Esophagus muscularis mucosa (tissue), 4 donors: ENCODE measurements at regions not wholly inside any gene's neighbourhood (a gene's known extent, or its start where the extent isn't known, plus 50 kb on each side); places are given as distances from the start of the nearest gene placed in this dataset.

Experiments used
- CTCF ChIP-seq, 3 experiments: fragments of 200-600 bp in 2 of 3; fragments of 450-650 bp in 1 of 3; sonication (generic) in 2 of 3; IDR thresholded peaks; one replicate each; pipeline ENCODE4 v1.5.1; 2017 to 2019; ENCODE audit warnings: antibody characterized with exemption in 3 of 3, mild to moderate bottlenecking in 2 of 3, moderate library complexity in 1 of 3
- EP300 ChIP-seq: sonication (generic); formaldehyde crosslinking; IDR thresholded peaks from one replicate; pipeline ENCODE4 v1.6.1; 2017; ENCODE audit warnings: antibody characterized with exemption
- POLR2A ChIP-seq: fragments of 450-650 bp; IDR thresholded peaks from one replicate; pipeline ENCODE4 v1.6.1; 2017; ENCODE audit warnings: antibody characterized with exemption, moderate library complexity, mild to moderate bottlenecking, low read depth

- TF ChIP-seq CTCF (IDR thresholded peaks at IDR 0.05) (no peak), POLR2A (no peak), EP300 (no peak)
These were observed 169.6 kb downstream of the KDM5D start for GRCh38 chrY:19574939-19575338.
